AG09309 (cell line): ENCODE measurements at regions not wholly inside any gene's neighbourhood (a gene's known extent, or its start where the extent isn't known, plus 50 kb on each side); places are given as distances from the start of the nearest gene placed in this dataset.

Experiments
- DNase-seq: peaks from one replicate; pipeline ENCODE4 v3.0.0-alpha.2; 2010; ENCODE audit warnings: low read depth
- H3K4me3 ChIP-seq: 2 replicates; pipeline ENCODE4 v1.5.1; 2011; ENCODE audit warnings: mild to moderate bottlenecking, low read depth, low read length, moderate library complexity; ENCODE audit not compliant: control insufficient read depth
- TF ChIP-seq, protein P1 (sequence below): IDR thresholded peaks from 2 replicates; pipeline ENCODE4 v1.5.1; 2011; ENCODE audit warnings: mild to moderate bottlenecking, low read depth, low read length, inconsistent platforms; ENCODE audit not compliant: insufficient read depth, control insufficient read depth; ENCODE audit errors: missing control alignments

DNA sequence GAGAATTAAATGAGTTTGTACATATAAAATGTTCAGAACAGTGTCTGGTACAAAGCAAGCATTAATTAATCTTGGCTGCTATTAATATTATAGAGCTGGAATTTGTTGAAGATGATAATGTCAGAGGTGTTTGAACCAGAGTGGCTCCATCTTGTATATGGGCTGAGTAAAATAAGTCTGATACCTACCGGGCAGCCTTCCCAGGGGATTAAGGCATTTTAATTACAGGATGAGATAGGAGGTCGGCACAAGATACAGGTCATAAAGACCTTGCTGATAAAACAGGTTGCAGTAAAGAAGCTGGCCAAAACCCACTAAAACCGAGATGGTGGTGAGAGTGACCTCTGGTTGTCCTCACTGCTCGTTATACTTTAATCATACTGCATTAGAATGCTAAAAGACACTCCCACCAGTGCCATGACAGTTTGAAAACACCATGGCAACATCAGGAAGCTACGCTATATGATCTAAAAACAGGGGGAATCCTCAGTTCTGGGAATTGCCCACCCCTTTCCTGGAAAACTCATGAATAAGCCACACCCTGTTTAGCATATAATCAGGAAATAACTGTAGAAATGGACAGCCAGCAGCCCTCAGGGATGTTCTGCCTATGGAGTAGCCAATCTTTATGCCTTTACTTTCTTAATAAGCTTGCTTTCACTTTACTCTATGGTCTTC lies 90.2 kb downstream of the PLK2 start:
- H3K4me3 ChIP-seq: no peak overlapping the region
- DNase-seq: no peak
- TF ChIP-seq, protein P1, sequence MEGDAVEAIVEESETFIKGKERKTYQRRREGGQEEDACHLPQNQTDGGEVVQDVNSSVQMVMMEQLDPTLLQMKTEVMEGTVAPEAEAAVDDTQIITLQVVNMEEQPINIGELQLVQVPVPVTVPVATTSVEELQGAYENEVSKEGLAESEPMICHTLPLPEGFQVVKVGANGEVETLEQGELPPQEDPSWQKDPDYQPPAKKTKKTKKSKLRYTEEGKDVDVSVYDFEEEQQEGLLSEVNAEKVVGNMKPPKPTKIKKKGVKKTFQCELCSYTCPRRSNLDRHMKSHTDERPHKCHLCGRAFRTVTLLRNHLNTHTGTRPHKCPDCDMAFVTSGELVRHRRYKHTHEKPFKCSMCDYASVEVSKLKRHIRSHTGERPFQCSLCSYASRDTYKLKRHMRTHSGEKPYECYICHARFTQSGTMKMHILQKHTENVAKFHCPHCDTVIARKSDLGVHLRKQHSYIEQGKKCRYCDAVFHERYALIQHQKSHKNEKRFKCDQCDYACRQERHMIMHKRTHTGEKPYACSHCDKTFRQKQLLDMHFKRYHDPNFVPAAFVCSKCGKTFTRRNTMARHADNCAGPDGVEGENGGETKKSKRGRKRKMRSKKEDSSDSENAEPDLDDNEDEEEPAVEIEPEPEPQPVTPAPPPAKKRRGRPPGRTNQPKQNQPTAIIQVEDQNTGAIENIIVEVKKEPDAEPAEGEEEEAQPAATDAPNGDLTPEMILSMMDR: no peak

DNA sequence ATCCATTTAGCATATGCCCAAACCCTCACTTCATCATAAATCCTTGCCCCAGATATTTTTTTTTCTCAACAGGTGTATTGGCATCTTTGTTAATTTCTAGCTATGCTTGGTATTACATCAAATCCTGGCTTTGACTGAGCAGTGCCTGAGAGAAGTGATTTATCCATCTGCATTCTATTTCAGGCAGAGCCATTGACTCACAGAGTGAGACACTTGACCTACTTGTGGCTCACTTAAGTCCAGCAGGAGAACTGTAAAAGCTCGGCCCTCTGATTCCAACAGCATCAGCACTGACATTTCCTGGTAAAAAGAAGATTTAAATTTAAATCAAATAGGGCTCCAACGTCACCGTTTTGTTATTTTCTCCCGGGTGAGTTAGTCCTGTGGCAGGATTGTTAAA lies 93.4 kb downstream of the PLK2 start:
- H3K4me3 ChIP-seq: no peak overlapping the region
- DNase-seq: peak; percentile 57
- TF ChIP-seq, protein P1: no peak

DNA sequence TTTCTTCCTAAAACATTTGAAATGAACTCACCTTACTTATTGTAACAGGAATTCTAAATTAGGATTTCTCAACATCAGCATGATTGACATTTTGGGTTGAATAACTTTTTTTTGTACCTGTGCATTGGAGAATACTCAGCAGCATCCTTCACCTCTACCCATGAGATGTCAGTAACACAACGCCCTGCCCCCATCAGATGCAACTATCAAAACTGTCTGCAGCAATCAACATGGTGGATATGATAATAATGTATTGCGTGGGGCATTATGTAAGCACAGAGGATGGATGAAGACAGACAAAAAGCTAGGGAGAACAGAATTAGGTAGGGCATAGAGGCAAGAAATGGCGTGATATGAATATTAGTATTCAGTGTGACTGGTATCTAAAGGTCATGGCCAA lies 94.1 kb downstream of the PLK2 start:
- TF ChIP-seq, protein P1: no peak
- no peak for DNase-seq
- H3K4me3 ChIP-seq: no peak overlapping the region

DNA sequence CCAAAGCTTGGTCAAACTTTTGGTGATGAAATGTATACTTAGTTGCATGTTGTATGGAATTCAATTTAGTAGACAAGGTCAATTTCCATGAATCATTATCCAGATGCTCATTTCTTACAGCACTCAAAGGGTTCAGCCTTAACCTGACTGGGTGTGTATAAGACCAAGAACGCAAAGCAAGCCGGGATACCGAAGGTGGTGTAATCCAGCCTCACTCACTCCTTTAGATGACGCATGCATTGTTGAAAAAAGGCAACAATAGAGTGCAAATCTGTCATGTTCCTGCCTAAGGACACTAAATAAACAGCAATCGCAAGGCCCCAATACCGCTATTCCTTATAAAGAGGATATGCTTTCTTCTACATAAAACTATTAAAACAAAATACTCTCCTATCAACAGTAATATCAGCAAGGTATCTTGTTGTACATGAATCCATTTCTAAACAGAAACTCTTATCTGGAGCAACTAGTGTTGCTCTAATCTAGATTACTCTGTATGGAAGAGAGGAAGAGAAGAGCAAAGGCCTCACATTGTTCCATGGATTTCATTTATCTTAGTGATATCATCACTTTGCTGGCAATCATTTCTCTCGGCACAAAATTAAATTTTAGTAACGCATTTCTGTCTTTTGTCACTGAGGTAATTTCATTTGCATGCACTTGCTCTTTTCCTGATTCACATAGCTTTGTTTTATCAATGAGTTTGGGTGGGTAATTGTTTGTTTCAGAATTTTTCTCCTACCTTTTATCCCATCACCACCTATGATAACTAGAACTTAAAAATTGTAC lies 96.2 kb downstream of the PLK2 start:
- TF ChIP-seq, protein P1: no peak
- no peak for DNase-seq
- H3K4me3 ChIP-seq: no peak overlapping the region

DNA sequence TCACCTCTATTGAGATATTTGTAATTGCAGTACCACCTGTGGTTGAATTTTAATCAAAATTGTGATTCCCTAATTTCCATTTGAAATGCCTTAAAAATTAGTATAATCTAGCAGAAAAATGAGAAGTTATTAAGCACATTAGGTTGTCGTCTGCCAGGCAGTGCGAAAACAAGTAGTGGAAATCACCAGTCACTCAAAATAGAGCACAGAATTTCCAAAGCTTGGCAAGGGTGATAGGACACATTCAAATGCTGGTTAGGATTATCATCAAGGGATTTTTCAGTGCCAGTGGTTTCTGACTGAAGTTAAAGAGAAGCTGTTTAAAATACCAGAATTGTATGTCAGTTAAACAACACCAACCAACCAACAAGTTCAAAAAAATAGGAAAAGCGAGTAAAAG lies 97.8 kb downstream of the PLK2 start:
- no peak overlapping the region for H3K4me3 ChIP-seq
- TF ChIP-seq, protein P1: no peak
- DNase-seq: no peak

DNA sequence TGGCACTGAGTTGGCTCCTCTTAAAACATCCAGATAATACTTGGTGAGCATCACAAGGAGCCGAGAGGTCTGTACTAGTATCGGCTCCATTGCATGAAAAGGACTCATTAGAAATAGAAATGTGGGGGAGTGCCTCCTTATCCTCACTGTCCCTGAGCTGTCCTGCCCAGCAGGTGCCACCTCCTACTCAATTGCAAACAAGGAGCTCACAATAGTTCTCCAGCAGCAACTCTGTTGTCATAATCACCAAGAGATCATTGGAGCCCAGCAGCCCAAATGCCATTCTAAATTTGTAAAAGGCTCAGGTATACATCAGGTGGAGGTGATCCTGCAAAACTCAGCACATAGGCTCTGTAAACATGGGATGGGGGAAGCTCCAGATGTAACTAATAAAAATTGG lies 99.1 kb downstream of the PLK2 start:
- no peak for DNase-seq
- TF ChIP-seq, protein P1: no peak
- H3K4me3 ChIP-seq: no peak overlapping the region
